ENCODE measurements at regions not wholly inside any gene's neighbourhood (a gene's known extent, or its start where the extent isn't known, plus 50 kb on each side); places are given as distances from the start of the nearest gene placed in this dataset.

- TF ChIP-seq CTCF (conservative IDR thresholded peaks at IDR 0.05; ENCODE audit: low read length), result no peak
- no peak for TF ChIP-seq EZH2phosphoT487 (IDR thresholded peaks at IDR 0.05; ENCODE audit: borderline replicate concordance)
Observed at GRCh38 chr9:107539427-107540163, 50.0 kb upstream of the KLF4 start.

Measured in Loucy (cell line).